DOHH2 (cell line): ENCODE measurements at regions not wholly inside any gene's neighbourhood (a gene's known extent, or its start where the extent isn't known, plus 50 kb on each side); places are given as distances from the start of the nearest gene placed in this dataset.

Experiments
- H3F3A ChIP-seq: fragments of 200-600 bp; sonication (generic), shearing (Covaris generic); 2 replicates; pipeline ENCODE4 v1.6.0; 2016; ENCODE audit warnings: antibody characterized with exemption, mild to moderate bottlenecking; ENCODE audit not compliant: control insufficient read depth, insufficient read depth
- H3K27ac ChIP-seq: fragments of 200-600 bp; sonication (generic); 2 replicates; pipeline ENCODE4 v1.5.1; 2014; ENCODE audit warnings: low read depth, mild to moderate bottlenecking, low read length, moderate library complexity
- H3K27me3 ChIP-seq: fragments of 200-600 bp; sonication (generic); 2 replicates; pipeline ENCODE4 v1.6.1; 2014; ENCODE audit warnings: mild to moderate bottlenecking, low read length, mixed read lengths; ENCODE audit not compliant: control insufficient read depth
- H3K36me3 ChIP-seq: fragments of 200-600 bp; sonication (generic); 2 replicates; pipeline ENCODE4 v1.6.1; 2014; ENCODE audit warnings: mild to moderate bottlenecking, low read length, moderate library complexity, mixed read lengths; ENCODE audit not compliant: control insufficient read depth
- H3K4me1 ChIP-seq: fragments of 200-600 bp; sonication (generic); 2 replicates; pipeline ENCODE4 v1.6.1; 2014; ENCODE audit warnings: mild to moderate bottlenecking, low read length, mixed read lengths; ENCODE audit not compliant: control insufficient read depth
- H3K4me2 ChIP-seq: fragments of 200-600 bp; sonication (generic); 2 replicates; pipeline ENCODE4 v1.6.0; 2014; ENCODE audit warnings: mild to moderate bottlenecking, low read length, moderate library complexity
- H3K4me3 ChIP-seq: fragments of 200-600 bp; sonication (generic); 2 replicates; pipeline ENCODE4 v1.5.1; 2014; ENCODE audit warnings: mild to moderate bottlenecking, low read length, mixed read lengths
- H3K79me2 ChIP-seq: fragments of 200-600 bp; sonication (generic); 2 replicates; pipeline ENCODE4 v1.6.1; 2014; ENCODE audit warnings: mild to moderate bottlenecking, low read length, mixed read lengths; ENCODE audit not compliant: control insufficient read depth
- H3K9me2 ChIP-seq: fragments of 200-600 bp; sonication (generic); replicated peaks from 2 replicates; pipeline ENCODE4 v1.6.1; 2014; ENCODE audit warnings: mild to moderate bottlenecking, low read length, mixed read lengths; ENCODE audit not compliant: control insufficient read depth
- H3K9me3 ChIP-seq: fragments of 200-600 bp; sonication (generic); 2 replicates; pipeline ENCODE4 v1.6.1; 2014; ENCODE audit warnings: antibody characterized with exemption, low read length, mixed read lengths; ENCODE audit not compliant: control insufficient read depth, insufficient read depth
- H4K20me1 ChIP-seq: fragments of 200-600 bp; sonication (generic); 2 replicates; pipeline ENCODE4 v1.6.0; 2014; ENCODE audit warnings: low read depth, mild to moderate bottlenecking, antibody characterized with exemption, low read length, moderate library complexity; ENCODE audit not compliant: control insufficient read depth, insufficient read depth
- EZH2phosphoT487 ChIP-seq: fragments of 200-600 bp; sonication (generic); IDR thresholded peaks from 2 replicates; pipeline ENCODE4 v1.6.1; 2017; ENCODE audit warnings: borderline replicate concordance, mild to moderate bottlenecking, antibody characterized with exemption, low read length, moderate library complexity, mixed read lengths
- TF ChIP-seq, protein P1 (sequence below): fragments of 200-600 bp; sonication (generic); IDR thresholded peaks from one replicate; pipeline ENCODE4 v1.5.1; 2014; ENCODE audit warnings: antibody characterized with exemption, mild to moderate bottlenecking, low read depth, low read length; ENCODE audit not compliant: poor library complexity, severe bottlenecking

- Histone ChIP-seq H3K36me3 (no peaks in the 10 kb centered on the region), H3K27ac (no peak overlapping the region), H3K4me1 (no peaks in the 10 kb centered on the region), H4K20me1 (no peaks in the 10 kb centered on the region), H3K4me3 (no peak overlapping the region), H3K9me2 (no peaks in the 10 kb centered on the region), H3F3A (no peaks in the 10 kb centered on the region), H3K79me2 (no peaks in the 10 kb centered on the region), H3K4me2 (no peak overlapping the region), H3K9me3 (no peaks in the 10 kb centered on the region), H3K27me3 (peaks cover 29% of the 10 kb centered on the region)
- TF ChIP-seq, protein P1, sequence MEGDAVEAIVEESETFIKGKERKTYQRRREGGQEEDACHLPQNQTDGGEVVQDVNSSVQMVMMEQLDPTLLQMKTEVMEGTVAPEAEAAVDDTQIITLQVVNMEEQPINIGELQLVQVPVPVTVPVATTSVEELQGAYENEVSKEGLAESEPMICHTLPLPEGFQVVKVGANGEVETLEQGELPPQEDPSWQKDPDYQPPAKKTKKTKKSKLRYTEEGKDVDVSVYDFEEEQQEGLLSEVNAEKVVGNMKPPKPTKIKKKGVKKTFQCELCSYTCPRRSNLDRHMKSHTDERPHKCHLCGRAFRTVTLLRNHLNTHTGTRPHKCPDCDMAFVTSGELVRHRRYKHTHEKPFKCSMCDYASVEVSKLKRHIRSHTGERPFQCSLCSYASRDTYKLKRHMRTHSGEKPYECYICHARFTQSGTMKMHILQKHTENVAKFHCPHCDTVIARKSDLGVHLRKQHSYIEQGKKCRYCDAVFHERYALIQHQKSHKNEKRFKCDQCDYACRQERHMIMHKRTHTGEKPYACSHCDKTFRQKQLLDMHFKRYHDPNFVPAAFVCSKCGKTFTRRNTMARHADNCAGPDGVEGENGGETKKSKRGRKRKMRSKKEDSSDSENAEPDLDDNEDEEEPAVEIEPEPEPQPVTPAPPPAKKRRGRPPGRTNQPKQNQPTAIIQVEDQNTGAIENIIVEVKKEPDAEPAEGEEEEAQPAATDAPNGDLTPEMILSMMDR: no peak
- TF ChIP-seq EZH2phosphoT487: no peak
Measured at GRCh38 chr1:200319148-200319547, 90.7 kb downstream of the ZNF281 start.

DNA sequence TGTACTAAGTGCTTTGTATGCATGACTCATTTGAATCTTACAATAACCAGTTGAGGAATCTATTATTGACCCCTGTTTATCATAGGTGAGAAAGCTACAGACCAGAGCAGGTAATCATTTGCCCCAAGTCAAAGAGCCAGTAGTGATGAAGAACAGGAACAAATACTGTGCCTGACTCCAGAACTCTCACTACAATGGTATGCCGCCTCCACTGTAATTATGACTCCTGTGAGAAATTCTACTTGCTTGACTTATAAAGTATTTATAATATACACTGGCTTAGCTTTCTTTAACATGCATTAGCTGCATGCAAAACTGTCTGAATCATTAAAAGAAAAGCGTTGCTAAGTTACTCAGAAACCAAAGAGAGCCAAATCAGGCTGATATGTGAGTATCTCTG, 92.6 kb downstream of the ZNF281 start:
- TF ChIP-seq, protein P1: no peak
- TF ChIP-seq EZH2phosphoT487: no peak
- H3K36me3 ChIP-seq: no peaks in the 10 kb centered on the region
- no peak overlapping the region for H3K4me2 ChIP-seq

GRCh38 chr1:200316148-200316803, 93.6 kb downstream of the ZNF281 start:
- Histone ChIP-seq H3F3A (no peaks in the 10 kb centered on the region), H3K4me1 (no peaks in the 10 kb centered on the region)

More for the DNA sequence above, 92.6 kb downstream of the ZNF281 start:
- no peaks in the 10 kb centered on the region for H3K79me2 ChIP-seq
- H3F3A ChIP-seq: no peaks in the 10 kb centered on the region
- H3K27me3 ChIP-seq: peaks cover 31% of the 10 kb centered on the region
- no peaks in the 10 kb centered on the region for H3K9me2 ChIP-seq
- no peak overlapping the region for H3K27ac ChIP-seq
- no peaks in the 10 kb centered on the region for H3K9me3 ChIP-seq
- no peaks in the 10 kb centered on the region for H3K4me1 ChIP-seq
- H4K20me1 ChIP-seq: no peaks in the 10 kb centered on the region
- no peak overlapping the region for H3K4me3 ChIP-seq

More at GRCh38 chr1:200316148-200316803, 93.6 kb downstream of the ZNF281 start:
- Histone ChIP-seq H4K20me1 (no peaks in the 10 kb centered on the region), H3K4me3 (no peak overlapping the region), H3K36me3 (no peaks in the 10 kb centered on the region), H3K27ac (no peak overlapping the region), H3K9me3 (no peaks in the 10 kb centered on the region), H3K9me2 (no peaks in the 10 kb centered on the region), H3K79me2 (no peaks in the 10 kb centered on the region), H3K27me3 (peaks cover 35% of the 10 kb centered on the region), H3K4me2 (no peak overlapping the region)
- TF ChIP-seq, protein P1: no peak
- TF ChIP-seq EZH2phosphoT487: no peak
